ENCODE measurements at regions not wholly inside any gene's neighbourhood (a gene's known extent, or its start where the extent isn't known, plus 50 kb on each side); places are given as distances from the start of the nearest gene placed in this dataset.

GRCh38 chr11:119474682-119475596 is 52.0 kb upstream of the THY1 start:
- DNase-seq (ENCODE audit: low read depth, low spot score) = no peak

GRCh38 chr11:119473901-119474681 is 51.1 kb upstream of the THY1 start:
- DNase-seq (ENCODE audit: low read depth, low spot score) = no peak

DNA sequence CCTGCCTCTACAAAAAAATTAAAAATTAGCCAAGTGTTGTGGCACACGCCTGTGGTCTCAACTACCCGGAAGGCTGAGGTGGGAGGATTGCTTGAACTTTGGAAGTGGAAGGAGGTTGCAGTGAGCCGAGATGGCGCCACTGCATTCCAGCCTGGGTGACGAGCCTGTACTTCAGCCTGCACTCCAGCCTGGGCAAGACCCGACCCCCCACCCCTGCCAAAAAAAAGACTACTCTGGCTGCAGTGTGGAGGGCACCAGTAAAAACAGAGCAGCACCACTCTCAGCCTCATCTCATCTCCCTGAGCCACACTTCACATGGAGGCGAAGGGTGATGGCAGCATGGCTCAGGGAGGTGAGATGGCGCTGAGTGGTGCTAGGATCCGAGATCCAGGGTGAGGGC is 50.3 kb upstream of the THY1 start:
- no peak for DNase-seq (ENCODE audit: low read depth, low spot score)

- DNase-seq (ENCODE audit: low read depth, low spot score) = no peak
These were observed 49.9 kb upstream of the THY1 start for GRCh38 chr11:119472856-119473222.

Measured in activated naive CD8-positive, alpha-beta T cell treated with anti-CD3 and anti-CD28 coated beads, Interleukin-2, amount 50 U/mL, for 16 hours (primary cell).